Memory B cell (primary cell): ENCODE measurements at regions not wholly inside any gene's neighbourhood (a gene's known extent, or its start where the extent isn't known, plus 50 kb on each side); places are given as distances from the start of the nearest gene placed in this dataset.
"Not testable (repeated sequence)": the region's sequence is repeated elsewhere in the genome, so short reads cannot be mapped to it uniquely, and the experiment has no call there.

Experiments used
- ATAC-seq: fragments of 150-1000 bp; cut with Tn5 transposase; 2 replicates; pipeline ENCODE4 v1.10.0; 2021; ENCODE audit warnings: low read depth, mild to moderate bottlenecking, moderate library complexity
- DNase-seq, 2 donors: peaks; one replicate each; pipeline ENCODE4 v3.0.0; 2022; ENCODE audit warnings: low spot score in 2 of 2
- H3K27ac Mint-ChIP-seq: one replicate; pipeline ENCODE4 v1.8.0; 2022; ENCODE audit warnings: mild to moderate bottlenecking, moderate library complexity, mixed read lengths
- H3K27me3 Mint-ChIP-seq: one replicate; pipeline ENCODE4 v1.8.0; 2022; ENCODE audit warnings: mixed read lengths
- H3K36me3 Mint-ChIP-seq: one replicate; pipeline ENCODE4 v1.8.0; 2022; ENCODE audit warnings: mild to moderate bottlenecking, mixed read lengths
- H3K4me1 Mint-ChIP-seq: one replicate; pipeline ENCODE4 v1.8.0; 2022; ENCODE audit warnings: mixed read lengths
- H3K4me3 Mint-ChIP-seq: one replicate; pipeline ENCODE4 v1.8.0; 2022; ENCODE audit warnings: mild to moderate bottlenecking, moderate library complexity, mixed read lengths
- H3K9me3 Mint-ChIP-seq: one replicate; pipeline ENCODE4 v1.8.0; 2022; ENCODE audit warnings: mixed read lengths

GRCh38 chr11:135031205-135031989, 619.4 kb upstream of the B3GAT1 start:
- H3K4me1 Mint-ChIP-seq: no peaks in the 10 kb centered on the region
- DNase-seq: no peak
- no peaks in the 10 kb centered on the region for H3K36me3 Mint-ChIP-seq
- no peak overlapping the region for H3K4me3 Mint-ChIP-seq
- no peak overlapping the region for H3K27ac Mint-ChIP-seq
- no peak for ATAC-seq
- H3K27me3 Mint-ChIP-seq: peaks cover 12% of the 10 kb centered on the region
- peaks cover 9% of the 10 kb centered on the region for H3K9me3 Mint-ChIP-seq

DNA sequence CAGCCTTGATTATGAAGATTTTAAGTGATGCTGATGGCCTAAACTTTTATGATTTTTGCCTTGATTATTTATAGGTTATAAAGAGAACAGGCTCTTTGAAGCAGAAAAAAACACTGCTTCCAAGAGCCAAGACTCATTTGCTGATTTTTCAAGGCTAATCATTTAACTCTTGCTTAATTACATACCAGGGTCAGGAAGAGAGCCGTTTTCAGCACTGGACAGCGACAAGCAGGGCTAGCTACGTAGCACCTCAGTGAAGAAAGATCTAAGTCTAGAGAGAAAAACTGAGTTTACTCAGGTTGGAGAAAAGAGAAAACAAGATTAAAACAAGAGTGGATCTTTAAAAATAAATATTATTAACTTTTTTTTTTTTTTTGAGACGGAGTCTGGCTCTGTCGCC, 615.4 kb upstream of the B3GAT1 start:
- no peaks in the 10 kb centered on the region for H3K36me3 Mint-ChIP-seq
- peaks cover 5% of the 10 kb centered on the region for H3K9me3 Mint-ChIP-seq
- no peak for DNase-seq
- no peak overlapping the region for H3K27ac Mint-ChIP-seq
- no peak for ATAC-seq
- no peaks in the 10 kb centered on the region for H3K4me1 Mint-ChIP-seq
- peaks cover 6% of the 10 kb centered on the region for H3K27me3 Mint-ChIP-seq
- H3K4me3 Mint-ChIP-seq: no peak overlapping the region

DNA sequence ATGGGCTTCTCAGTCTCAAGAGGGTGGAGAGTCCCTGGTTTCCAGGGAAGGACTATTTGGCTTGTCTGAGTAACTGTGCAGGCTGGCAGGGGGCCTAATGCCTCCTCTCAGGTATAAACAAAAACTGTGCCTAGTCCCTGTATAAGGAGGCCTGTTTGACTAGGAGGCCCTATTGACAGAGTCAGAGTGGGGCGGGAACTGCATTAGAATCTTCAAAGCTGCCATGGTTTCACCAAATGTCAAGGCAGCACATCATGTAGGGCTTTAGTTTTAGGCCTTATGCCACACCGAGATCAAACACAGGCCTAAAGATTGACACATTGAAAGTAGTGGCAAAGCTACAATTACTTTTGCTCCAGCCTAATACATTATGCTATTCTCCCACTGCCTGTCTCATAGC, 611.5 kb upstream of the B3GAT1 start:
- ATAC-seq (no peak), DNase-seq (no peak)
- H3K9me3 Mint-ChIP-seq: peaks cover 6% of the 10 kb centered on the region
- H3K27ac Mint-ChIP-seq: no peak overlapping the region
- H3K27me3 Mint-ChIP-seq: peaks cover 12% of the 10 kb centered on the region
- H3K4me1 Mint-ChIP-seq: no peaks in the 10 kb centered on the region
- H3K36me3 Mint-ChIP-seq: no peaks in the 10 kb centered on the region
- H3K4me3 Mint-ChIP-seq: no peak overlapping the region

DNA sequence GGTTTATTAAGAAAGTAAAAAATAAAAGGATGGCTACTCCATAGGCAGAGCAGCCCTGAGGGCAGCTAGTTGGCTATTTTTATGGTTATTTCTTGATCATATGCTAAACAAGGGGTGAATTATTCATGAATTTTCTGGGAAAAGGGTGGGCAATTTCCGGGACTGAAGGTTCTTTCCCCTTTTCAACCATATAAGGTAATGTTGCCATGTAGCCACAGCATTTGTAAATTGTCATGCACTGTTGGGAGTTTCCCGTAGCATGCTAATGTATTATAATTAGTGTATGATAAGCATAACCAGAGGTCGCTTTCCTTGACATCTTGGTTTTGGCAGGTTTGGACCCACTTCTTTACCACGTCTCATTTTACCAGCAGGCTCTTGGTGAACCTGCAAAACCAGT, 610.4 kb upstream of the B3GAT1 start:
- Mint-ChIP-seq H3K4me1 (no peaks in the 10 kb centered on the region), H3K36me3 (no peaks in the 10 kb centered on the region), H3K9me3 (peaks cover 4% of the 10 kb centered on the region), H3K27me3 (peaks cover 11% of the 10 kb centered on the region), H3K27ac (no peak overlapping the region), H3K4me3 (no peak overlapping the region)
- DNase-seq (no peak), ATAC-seq (no peak)

DNA sequence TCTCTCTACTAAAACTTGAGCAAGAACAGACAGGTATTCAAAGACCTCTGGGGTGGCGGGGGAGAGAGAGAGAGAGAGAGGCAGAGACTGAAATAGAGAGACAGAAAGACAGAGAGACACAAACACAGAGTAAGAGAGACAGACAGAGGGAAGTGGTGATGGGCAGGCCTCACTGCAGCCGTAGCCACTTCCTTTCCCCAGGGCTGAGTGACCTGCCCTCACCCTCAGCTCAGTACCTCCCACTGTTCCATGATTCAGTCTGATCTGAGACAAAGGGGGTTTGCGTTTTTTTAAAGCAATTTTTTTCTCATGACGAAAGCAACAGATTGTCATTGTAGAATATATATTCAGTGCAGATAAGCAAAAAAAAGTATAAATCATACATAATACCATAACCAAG, 607.9 kb upstream of the B3GAT1 start:
- H3K9me3 Mint-ChIP-seq: peaks cover 1% of the 10 kb centered on the region
- ATAC-seq (no peak), DNase-seq (no peak)
- no peaks in the 10 kb centered on the region for H3K36me3 Mint-ChIP-seq
- H3K4me1 Mint-ChIP-seq: no peaks in the 10 kb centered on the region
- no peak overlapping the region for H3K27ac Mint-ChIP-seq
- H3K27me3 Mint-ChIP-seq: peaks cover 8% of the 10 kb centered on the region
- no peak overlapping the region for H3K4me3 Mint-ChIP-seq

- no peak for ATAC-seq
Measured at GRCh38 chr11:135019343-135019871, 607.4 kb upstream of the B3GAT1 start.

DNA sequence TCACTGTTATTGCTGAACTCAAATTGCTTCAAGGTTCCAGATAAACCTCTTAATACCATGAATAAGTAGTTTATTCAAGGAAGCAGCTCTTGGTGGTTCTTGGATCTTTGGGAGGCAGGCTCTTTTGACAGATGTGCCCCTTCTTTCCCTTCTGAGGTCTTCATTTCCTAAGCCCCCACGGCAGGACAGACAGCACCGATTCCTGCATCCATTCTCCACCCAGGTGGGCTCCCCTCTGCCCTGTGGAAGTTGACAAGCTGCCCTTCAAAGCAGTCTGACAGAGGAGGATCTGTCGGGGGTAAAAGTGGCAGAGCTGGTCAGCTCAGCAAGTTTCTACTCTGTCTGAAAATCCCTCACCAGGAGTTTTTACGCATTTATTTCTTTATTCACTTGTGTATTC, 605.3 kb upstream of the B3GAT1 start:
- ATAC-seq (no peak), DNase-seq (no peak)
- Mint-ChIP-seq H3K4me3 (no peak overlapping the region), H3K36me3 (no peaks in the 10 kb centered on the region), H3K27me3 (peaks cover 17% of the 10 kb centered on the region), H3K4me1 (no peaks in the 10 kb centered on the region), H3K27ac (no peak overlapping the region), H3K9me3 (peaks cover 3% of the 10 kb centered on the region)

More at GRCh38 chr11:135019343-135019871, 607.4 kb upstream of the B3GAT1 start:
- Mint-ChIP-seq H3K4me1 (no peaks in the 10 kb centered on the region), H3K27ac (no peak overlapping the region), H3K27me3 (peaks cover 11% of the 10 kb centered on the region), H3K4me3 (no peak overlapping the region), H3K9me3 (peaks cover 1% of the 10 kb centered on the region), H3K36me3 (no peaks in the 10 kb centered on the region)
- no peak for DNase-seq

GRCh38 chr11:135015966-135016365, 603.9 kb upstream of the B3GAT1 start:
- H3K4me1 Mint-ChIP-seq: no peaks in the 10 kb centered on the region
- no peak for ATAC-seq
- H3K9me3 Mint-ChIP-seq: peaks cover 3% of the 10 kb centered on the region
- no peak overlapping the region for H3K27ac Mint-ChIP-seq
- H3K36me3 Mint-ChIP-seq: no peaks in the 10 kb centered on the region
- peaks cover 14% of the 10 kb centered on the region for H3K27me3 Mint-ChIP-seq
- H3K4me3 Mint-ChIP-seq: no peak overlapping the region
- no peak for DNase-seq

- not testable (repeated sequence) for H3K27me3 Mint-ChIP-seq, H3K36me3 Mint-ChIP-seq, H3K9me3 Mint-ChIP-seq, DNase-seq, H3K4me3 Mint-ChIP-seq, H3K4me1 Mint-ChIP-seq, ATAC-seq, H3K27ac Mint-ChIP-seq
Measured at GRCh38 chr11:135011313-135011712, 599.3 kb upstream of the B3GAT1 start.

GRCh38 chr11:135009125-135009524, 597.1 kb upstream of the B3GAT1 start:
- Mint-ChIP-seq H3K36me3 (no peaks in the 10 kb centered on the region), H3K4me3 (no peak overlapping the region), H3K4me1 (no peaks in the 10 kb centered on the region), H3K27me3 (peaks cover 7% of the 10 kb centered on the region), H3K27ac (no peak overlapping the region), H3K9me3 (peaks cover 2% of the 10 kb centered on the region)
- ATAC-seq (no peak), DNase-seq (no peak)

DNA sequence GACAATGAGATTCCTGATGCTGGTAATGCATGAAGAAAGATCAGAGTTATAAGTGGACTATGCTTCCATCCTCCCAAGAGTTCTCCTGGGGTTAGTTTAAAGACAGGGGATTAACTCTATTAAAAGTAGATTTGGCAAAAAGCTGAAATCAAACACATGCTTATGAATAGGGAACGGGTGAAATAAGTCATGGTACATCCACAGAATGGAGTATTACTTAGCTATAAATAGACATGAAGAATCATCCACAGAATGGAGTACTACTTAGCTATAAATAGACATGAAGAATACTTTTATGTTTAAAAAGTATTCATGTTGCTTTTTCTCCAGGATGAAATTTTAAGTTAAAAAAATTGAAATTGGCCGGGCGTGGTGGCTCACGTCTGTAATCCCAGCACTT, 596.4 kb upstream of the B3GAT1 start:
- H3K4me3 Mint-ChIP-seq: no peak overlapping the region
- peaks cover 3% of the 10 kb centered on the region for H3K27me3 Mint-ChIP-seq
- no peaks in the 10 kb centered on the region for H3K36me3 Mint-ChIP-seq
- ATAC-seq (no peak), DNase-seq (no peak)
- H3K9me3 Mint-ChIP-seq: peaks cover 2% of the 10 kb centered on the region
- no peaks in the 10 kb centered on the region for H3K4me1 Mint-ChIP-seq
- H3K27ac Mint-ChIP-seq: no peak overlapping the region

DNA sequence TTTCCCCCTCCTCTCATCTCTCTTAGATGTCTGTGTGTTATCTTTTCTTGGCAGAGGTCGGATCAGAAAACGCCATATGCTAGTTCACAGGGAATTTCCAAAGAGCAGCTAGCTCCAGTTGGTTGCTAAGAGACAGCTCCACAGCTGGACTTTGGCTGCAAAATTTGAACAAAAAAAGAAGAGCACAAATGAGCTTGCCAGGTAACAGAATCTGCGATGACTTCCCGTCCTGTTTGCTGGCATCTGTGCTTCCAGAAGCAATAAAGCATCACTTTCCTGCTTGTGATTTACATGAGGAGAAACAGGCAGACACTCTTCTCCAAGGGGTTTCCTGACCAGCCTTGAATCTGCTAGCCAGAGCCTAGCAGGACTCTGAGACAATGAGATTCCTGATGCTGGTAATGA, 596.0 kb upstream of the B3GAT1 start:
- Mint-ChIP-seq H3K4me3 (no peak overlapping the region), H3K9me3 (peaks cover under 1% of the 10 kb centered on the region), H3K36me3 (no peaks in the 10 kb centered on the region), H3K27me3 (peaks cover 3% of the 10 kb centered on the region), H3K4me1 (no peaks in the 10 kb centered on the region), H3K27ac (no peak overlapping the region)
- ATAC-seq (no peak), DNase-seq (no peak)

GRCh38 chr11:135006800-135007199, 594.8 kb upstream of the B3GAT1 start:
- Mint-ChIP-seq H3K36me3 (no peaks in the 10 kb centered on the region), H3K27ac (no peak overlapping the region), H3K27me3 (peaks cover 3% of the 10 kb centered on the region), H3K4me3 (no peak overlapping the region), H3K4me1 (no peaks in the 10 kb centered on the region), H3K9me3 (no peaks in the 10 kb centered on the region)
- ATAC-seq (no peak), DNase-seq (no peak)

- Mint-ChIP-seq H3K36me3 (no peaks in the 10 kb centered on the region), H3K4me3 (no peak overlapping the region), H3K27ac (no peak overlapping the region), H3K9me3 (peaks cover 5% of the 10 kb centered on the region), H3K4me1 (no peaks in the 10 kb centered on the region), H3K27me3 (peaks cover 5% of the 10 kb centered on the region)
- no peak for DNase-seq
- no peak for ATAC-seq
Measured at GRCh38 chr11:135004495-135004894, 592.5 kb upstream of the B3GAT1 start.

DNA sequence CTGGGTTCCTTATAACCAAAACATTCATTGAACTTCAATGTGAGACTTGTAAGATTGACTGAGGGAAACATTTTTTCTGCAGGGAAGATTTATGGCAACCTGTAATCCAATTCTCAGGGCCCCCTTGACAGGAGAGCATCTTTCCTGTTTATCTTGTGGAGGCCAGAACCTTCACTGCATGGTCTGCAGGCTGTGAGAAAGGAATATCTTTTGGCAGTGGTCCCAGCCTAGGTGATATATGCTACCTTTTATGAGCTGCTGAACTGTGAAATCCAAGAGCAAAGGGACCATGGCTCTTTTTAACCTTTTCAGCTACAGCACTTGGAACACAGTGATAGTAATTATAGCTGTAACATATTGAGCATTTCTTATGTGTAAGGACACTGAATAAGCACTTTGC, 590.2 kb upstream of the B3GAT1 start:
- H3K27ac Mint-ChIP-seq: no peak overlapping the region
- H3K4me3 Mint-ChIP-seq: no peak overlapping the region
- peaks cover 5% of the 10 kb centered on the region for H3K27me3 Mint-ChIP-seq
- ATAC-seq (no peak), DNase-seq (no peak)
- H3K36me3 Mint-ChIP-seq: no peaks in the 10 kb centered on the region
- H3K9me3 Mint-ChIP-seq: peaks cover 5% of the 10 kb centered on the region
- H3K4me1 Mint-ChIP-seq: no peaks in the 10 kb centered on the region
